ENCODE measurements at regions not wholly inside any gene's neighbourhood (a gene's known extent, or its start where the extent isn't known, plus 50 kb on each side); places are given as distances from the start of the nearest gene placed in this dataset.

GRCh38 chr6:22053391-22053997 lies 243.3 kb downstream of the PRL start:
- no peaks in the 10 kb centered on the region for H3K27me3 ChIP-seq (ENCODE audit: insufficient read depth)
- no peaks in the 10 kb centered on the region for H3K9me3 ChIP-seq
- TF ChIP-seq ZBTB33 (IDR thresholded peaks at IDR 0.05; ENCODE audit: borderline replicate concordance, low read depth) = no peak
- no peak for TF ChIP-seq SMC3 (IDR thresholded peaks at IDR 0.05; ENCODE audit: low read depth, low read length)
- TF ChIP-seq GABPA (IDR thresholded peaks at IDR 0.05; ENCODE audit: low read depth) = no peak
- TF ChIP-seq FOXJ3 (CRISPR knock-in tag; IDR thresholded peaks at IDR 0.05) = no peak
- TF ChIP-seq EZH2phosphoT487 (IDR thresholded peaks at IDR 0.05; ENCODE audit: borderline replicate concordance, low read depth) = no peak
- TF ChIP-seq CTCF (IDR thresholded peaks at IDR 0.05) = no peak
- no peak for TF ChIP-seq MXI1 (IDR thresholded peaks at IDR 0.05; ENCODE audit: low read depth, low read length)
- no peak for TF ChIP-seq YY1 (IDR thresholded peaks at IDR 0.05; ENCODE audit: low read depth)
- TF ChIP-seq NFIC (IDR thresholded peaks at IDR 0.05; ENCODE audit: borderline replicate concordance) = no peak
- TF ChIP-seq FOSL2 (IDR thresholded peaks at IDR 0.05; ENCODE audit: borderline replicate concordance, low read depth) = no peak
- TF ChIP-seq MEF2A (IDR thresholded peaks at IDR 0.05; ENCODE audit: borderline replicate concordance, low read depth) = no peak
- TF ChIP-seq TAF1 (IDR thresholded peaks at IDR 0.05; ENCODE audit: borderline replicate concordance, low read depth, low read length) = no peak
- TF ChIP-seq RFX5 (IDR thresholded peaks at IDR 0.05; ENCODE audit: low read length) = no peak
- no peak for TF ChIP-seq REST (IDR thresholded peaks at IDR 0.05; ENCODE audit: low read depth, low read length)
- TF ChIP-seq POLR2AphosphoS5 (IDR thresholded peaks at IDR 0.05; ENCODE audit: low read depth, low read length) = no peak
- no peak for TF ChIP-seq MAX (IDR thresholded peaks at IDR 0.05; ENCODE audit: low read depth)
- no peak for TF ChIP-seq RAD21 (IDR thresholded peaks at IDR 0.05; ENCODE audit: low read length)
- H3K4me2 ChIP-seq = no peak overlapping the region
- H3F3A ChIP-seq (replicated peaks; ENCODE audit: insufficient read depth) = no peaks in the 10 kb centered on the region
- no peak overlapping the region for H3K9ac ChIP-seq
- no peaks in the 10 kb centered on the region for H3K79me2 ChIP-seq (ENCODE audit: insufficient read depth)
- H4K20me1 ChIP-seq (ENCODE audit: insufficient read depth) = no peaks in the 10 kb centered on the region
- DNase-seq = no peak
- 93% methylated on average over 2 of the region's 3 CpGs for WGBS (ENCODE audit: low lambda C conversion rate)
- H3K4me1 ChIP-seq (ENCODE audit: control insufficient read depth in 1 of 2, insufficient read depth in 2 of 2, low read depth in 1 of 2, low read length in 1 of 2) = no peaks in the 10 kb centered on the region
- H3K9me2 ChIP-seq = no peaks in the 10 kb centered on the region
- no peak overlapping the region for H3K27ac ChIP-seq (ENCODE audit: low read depth in 2 of 2, low read length in 1 of 2)
- peaks cover 0 to 9% of the 10 kb centered on the region in 2 experiments for H3K36me3 ChIP-seq (replicated peaks in 1 of 2; ENCODE audit: control insufficient read depth in 1 of 2, insufficient read depth in 2 of 2, low read length in 1 of 2)
- H3K4me3 ChIP-seq (ENCODE audit: low read depth in 2 of 2, low read length in 1 of 2) = no peak overlapping the region
- POLR2A ChIA-PET = no interaction called here
- H2AFZ ChIP-seq (ENCODE audit: low read depth) = no peak overlapping the region
- CTCF ChIA-PET = no interaction called here
